ENCODE measurements at regions not wholly inside any gene's neighbourhood (a gene's known extent, or its start where the extent isn't known, plus 50 kb on each side); places are given as distances from the start of the nearest gene placed in this dataset.

- no peak for TF ChIP-seq CTCF (conservative IDR thresholded peaks at IDR 0.05 in 1 of 2, IDR thresholded peaks at IDR 0.05 in 1 of 2; ENCODE audit: low read depth in 1 of 2, low read length in 2 of 2)
- no peak for TF ChIP-seq EZH2 (IDR thresholded peaks at IDR 0.05; ENCODE audit: low read length, missing control alignments)
These were observed 62.2 kb upstream of the PKDCC start for GRCh38 chr2:41985573-41986095.

Measured in fibroblast of lung (primary cell).